LNCAP (cell line): ENCODE measurements at regions not wholly inside any gene's neighbourhood (a gene's known extent, or its start where the extent isn't known, plus 50 kb on each side); places are given as distances from the start of the nearest gene placed in this dataset.

Experiments used
- CTCF ChIP-seq: fragments of 450-650 bp; IDR thresholded peaks from 2 replicates; pipeline ENCODE4 v1.5.1; 2017; ENCODE audit warnings: mild to moderate bottlenecking

DNA sequence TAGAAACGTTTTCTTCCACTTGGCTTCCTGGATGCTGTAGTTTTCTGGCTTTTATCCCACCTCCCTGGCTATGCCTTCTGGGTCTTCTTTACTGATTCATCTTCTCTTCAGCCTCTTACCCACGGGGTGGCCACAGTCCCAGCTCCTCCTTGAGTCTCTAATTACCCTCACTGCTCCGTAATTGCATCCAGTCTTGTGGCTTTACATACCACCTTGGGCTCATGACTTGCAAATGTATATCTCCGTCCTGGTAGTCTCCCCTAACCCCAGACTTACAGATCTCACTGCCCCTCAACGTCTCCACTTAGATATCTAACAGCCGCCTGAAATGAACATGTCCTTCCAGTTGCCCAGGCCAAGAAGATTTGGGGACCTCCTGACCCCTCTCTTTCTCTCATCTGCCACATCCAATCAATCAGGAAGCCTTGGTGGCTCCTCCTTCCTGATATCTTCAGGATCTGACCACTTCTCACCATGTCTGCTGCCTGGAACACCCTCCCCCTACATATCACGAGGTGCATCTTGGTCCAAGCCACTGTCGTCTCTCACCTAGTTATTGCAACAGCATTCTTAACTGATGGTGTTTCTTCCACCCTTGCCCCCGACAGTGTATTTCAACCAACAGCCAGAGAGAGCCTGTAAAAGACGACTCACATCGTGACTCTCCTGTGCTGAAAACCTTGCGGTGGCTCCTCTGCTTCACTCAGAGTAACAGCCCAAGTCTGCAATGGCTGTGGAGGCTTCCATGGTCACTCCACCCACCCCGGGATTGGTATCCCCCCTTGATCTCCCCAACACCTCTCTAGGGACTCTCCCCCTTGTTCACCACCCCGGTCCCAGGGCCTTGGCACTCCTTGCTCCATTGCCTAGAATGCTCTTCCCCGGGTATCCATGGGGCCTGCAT is 219.0 kb upstream of the POU3F1 start:
- TF ChIP-seq CTCF: no peak

- TF ChIP-seq CTCF: no peak
Measured at GRCh38 chr1:38263438-38263837, 216.8 kb upstream of the POU3F1 start.

DNA sequence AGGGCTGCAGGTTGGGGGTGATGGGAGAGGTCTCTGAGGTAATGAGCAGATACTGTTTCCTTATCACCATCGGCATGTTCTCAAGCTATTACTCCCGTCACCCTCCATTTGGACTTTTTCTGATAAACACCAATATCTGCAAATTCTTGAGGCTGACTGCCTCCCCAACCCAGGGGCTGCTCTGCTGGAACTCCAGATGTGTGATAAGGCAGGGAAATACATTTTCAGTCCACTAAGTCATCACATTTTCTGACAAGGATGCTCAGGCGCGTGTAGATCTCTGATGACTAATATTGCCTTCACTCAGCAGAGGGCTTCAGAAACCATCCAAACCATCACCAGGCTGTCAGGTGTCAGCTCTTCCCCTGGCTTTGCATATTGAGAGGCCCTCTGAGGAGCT is 215.0 kb upstream of the POU3F1 start:
- TF ChIP-seq CTCF: no peak

DNA sequence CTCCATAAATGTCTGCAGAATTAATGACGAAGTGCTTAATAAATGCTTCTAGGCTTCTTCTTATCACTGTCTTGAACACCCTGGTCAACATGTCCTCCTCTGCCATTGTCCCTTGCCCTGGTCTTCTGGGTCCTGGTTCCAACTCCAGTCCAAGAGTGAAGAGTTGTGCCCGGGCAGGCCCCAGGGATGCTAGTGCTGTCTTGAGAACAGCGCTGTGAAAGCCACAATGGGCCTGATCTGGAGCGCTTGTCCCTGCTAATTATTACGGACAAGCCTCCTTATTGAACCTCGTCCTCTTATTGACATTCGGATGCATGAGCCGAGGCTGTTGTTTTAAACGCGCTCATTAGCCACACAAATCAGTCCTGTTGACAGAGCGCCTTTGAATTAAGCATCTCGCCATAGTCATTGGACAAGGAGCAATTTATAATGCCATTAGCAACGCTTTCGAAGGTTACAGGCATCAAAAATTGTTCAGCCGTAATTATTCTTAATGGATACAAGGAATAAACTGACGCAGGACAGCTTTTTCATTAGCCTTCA is 211.6 kb upstream of the POU3F1 start:
- no peak for TF ChIP-seq CTCF

GRCh38 chr1:38257374-38257773 is 210.8 kb upstream of the POU3F1 start:
- TF ChIP-seq CTCF: no peak

DNA sequence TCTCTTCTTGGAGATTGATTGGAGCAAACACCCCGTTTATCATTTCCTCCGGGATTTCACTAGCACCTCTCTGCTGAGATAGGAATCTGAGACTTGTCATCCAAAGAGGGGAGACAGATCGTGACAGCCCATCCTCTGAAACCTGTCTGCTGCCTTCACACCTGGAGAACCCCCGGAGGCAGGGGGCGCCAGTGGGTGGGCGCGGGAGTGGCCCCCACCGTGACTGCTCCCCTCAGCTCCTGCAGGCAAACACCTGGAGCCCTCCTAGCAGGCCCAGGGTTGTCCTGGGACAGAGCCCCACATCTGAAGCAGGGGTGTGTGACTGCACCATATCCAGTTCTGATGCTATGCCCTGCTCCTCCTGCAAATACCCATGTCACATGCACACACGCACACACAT is 209.5 kb upstream of the POU3F1 start:
- TF ChIP-seq CTCF: no peak

- TF ChIP-seq CTCF: no peak
Measured at GRCh38 chr1:38253314-38253713, 206.7 kb upstream of the POU3F1 start.
